IMR-90 (cell line): ENCODE measurements at regions not wholly inside any gene's neighbourhood (a gene's known extent, or its start where the extent isn't known, plus 50 kb on each side); places are given as distances from the start of the nearest gene placed in this dataset.

Experiments
- ATAC-seq: fragments of 200-7000 bp; cut with Tn5 transposase; 2 replicates; pipeline ENCODE4 v1.9.1; 2020; ENCODE audit warnings: low read depth, mild to moderate bottlenecking, moderate library complexity
- BruUV-seq: library from RNA; stranded (reverse); fragments of 400-500 nt; replicated peaks from 2 replicates; lab custom pipeline; 2021; lab: Mats Ljungman, UMichigan
- CTCF ChIA-PET: fragments of 300-600 bp; formaldehyde crosslinking; extraction: SDS; loops from one replicate; lab custom pipeline; 2021; ENCODE audit warnings: antibody characterized with exemption; lab: Yijun Ruan, JAX
- POLR2A ChIA-PET: fragments of 300-600 bp; sonication (Branson Sonifier 250); formaldehyde crosslinking; loops from one replicate; lab custom pipeline; 2022; ENCODE audit warnings: antibody characterized with exemption; ENCODE audit not compliant: unreplicated experiment; lab: Charles Lee
- DNase-seq: peaks from one replicate; pipeline ENCODE4 v3.0.0; 2013
- H2AFZ ChIP-seq: replicated peaks from 2 replicates; pipeline ENCODE3; 2013; ENCODE audit warnings: low read length, mild to moderate bottlenecking; ENCODE audit not compliant: poor library complexity
- H2AK5ac ChIP-seq: 2 replicates; pipeline ENCODE4 v1.6.1; 2013; ENCODE audit warnings: low read depth, low read length, inconsistent platforms
- H2AK9ac ChIP-seq: replicated peaks from 2 replicates; pipeline ENCODE3; 2013; ENCODE audit warnings: mild to moderate bottlenecking, low read depth, low read length, moderate library complexity; ENCODE audit not compliant: poor library complexity
- H2BK120ac ChIP-seq: 2 replicates; pipeline ENCODE4 v1.6.1; 2013; ENCODE audit warnings: low read depth, low read length, inconsistent platforms
- H2BK15ac ChIP-seq: 3 replicates; pipeline ENCODE4 v1.6.1; 2013; ENCODE audit warnings: low read depth, low read length, inconsistent platforms
- H2BK20ac ChIP-seq: 2 replicates; pipeline ENCODE4 v1.6.1; 2013; ENCODE audit warnings: low read depth, mild to moderate bottlenecking, inconsistent platforms, low read length, moderate library complexity
- H2BK5ac ChIP-seq: 2 replicates; pipeline ENCODE4 v1.6.1; 2013; ENCODE audit warnings: mild to moderate bottlenecking, low read depth, low read length, inconsistent platforms; ENCODE audit not compliant: poor library complexity, severe bottlenecking
- H3K14ac ChIP-seq: replicated peaks from 2 replicates; pipeline ENCODE4 v1.6.1; 2013; ENCODE audit warnings: low read depth, low read length, inconsistent platforms
- H3K18ac ChIP-seq: 2 replicates; pipeline ENCODE4 v1.6.1; 2013; ENCODE audit warnings: low read depth, low read length, control low read depth
- H3K23ac ChIP-seq: 2 replicates; pipeline ENCODE4 v1.6.1; 2013; ENCODE audit warnings: low read depth, low read length, inconsistent platforms
- H3K27ac ChIP-seq: 2 replicates; pipeline ENCODE4 v1.5.1; 2013; ENCODE audit warnings: mild to moderate bottlenecking, control low read depth, low read length; ENCODE audit not compliant: insufficient read depth
- H3K27me3 ChIP-seq: 2 replicates; pipeline ENCODE4 v1.6.1; 2013; ENCODE audit warnings: low read length; ENCODE audit not compliant: control insufficient read depth, insufficient read depth
- H3K36me3 ChIP-seq: 2 replicates; pipeline ENCODE4 v1.6.1; 2013; ENCODE audit warnings: low read length, mixed read lengths; ENCODE audit not compliant: control insufficient read depth, insufficient read depth
- H3K4ac ChIP-seq: 2 replicates; pipeline ENCODE4 v1.6.1; 2013; ENCODE audit warnings: low read depth, low read length, inconsistent platforms
- H3K4me1 ChIP-seq: 2 replicates; pipeline ENCODE4 v1.6.1; 2013; ENCODE audit warnings: low read length, mixed read lengths; ENCODE audit not compliant: control insufficient read depth, insufficient read depth
- H3K4me2 ChIP-seq: 2 replicates; pipeline ENCODE4 v1.6.1; 2013; ENCODE audit warnings: low read depth, mild to moderate bottlenecking, control low read depth, low read length, moderate library complexity
- H3K4me3 ChIP-seq: 2 replicates; pipeline ENCODE4 v1.5.1; 2013; ENCODE audit warnings: low read depth, mild to moderate bottlenecking, control low read depth, low read length, moderate library complexity; ENCODE audit not compliant: insufficient read depth
- H3K56ac ChIP-seq: 2 replicates; pipeline ENCODE4 v1.6.1; 2013; ENCODE audit warnings: low read length, inconsistent platforms; ENCODE audit not compliant: insufficient read depth; ENCODE audit errors: extremely low read depth
- H3K79me1 ChIP-seq, 2 experiments: 2 replicates each; pipeline ENCODE4 v1.6.1; 2013; ENCODE audit warnings: low read length in 2 of 2, inconsistent platforms in 1 of 2, low read depth in 1 of 2
- H3K9ac ChIP-seq: 2 replicates; pipeline ENCODE4 v1.6.1; 2013; ENCODE audit warnings: low read depth, low read length, control low read depth
- H3K9me1 ChIP-seq: 2 replicates; pipeline ENCODE4 v1.6.1; 2013; ENCODE audit warnings: low read length, inconsistent platforms; ENCODE audit not compliant: insufficient read depth
- H3K9me3 ChIP-seq: 2 replicates; pipeline ENCODE4 v1.6.1; 2013; ENCODE audit warnings: low read length; ENCODE audit not compliant: control insufficient read depth, insufficient read depth
- H4K20me1 ChIP-seq: 2 replicates; pipeline ENCODE4 v1.6.1; 2013; ENCODE audit warnings: low read length, inconsistent platforms; ENCODE audit not compliant: insufficient read depth
- H4K5ac ChIP-seq: 2 replicates; pipeline ENCODE4 v1.6.1; 2013; ENCODE audit warnings: mild to moderate bottlenecking, low read depth, low read length, control low read depth
- H4K8ac ChIP-seq, 2 experiments: 2 replicates each; pipeline ENCODE4 v1.6.1; 2013; ENCODE audit warnings: low read depth in 2 of 2, low read length in 2 of 2, control low read depth in 1 of 2, inconsistent platforms in 1 of 2
- H4K91ac ChIP-seq: 2 replicates; pipeline ENCODE4 v1.6.1; 2013; ENCODE audit warnings: low read depth, low read length, inconsistent platforms; ENCODE audit not compliant: insufficient read depth
- CEBPB ChIP-seq: IDR thresholded peaks from 2 replicates; pipeline ENCODE4 v1.6.1; 2012; ENCODE audit warnings: low read depth, low read length, improper control_type of control experiment
- MAZ ChIP-seq: IDR thresholded peaks from 2 replicates; pipeline ENCODE4 v1.6.1; 2012; ENCODE audit warnings: low read depth, mild to moderate bottlenecking, low read length, improper control_type of control experiment, moderate library complexity, borderline replicate concordance
- WGBS, 2 experiments: methylation state at CpG; one replicate each; pipeline versions ENCODE4 v1.1.5 to v1.1.7; 2013; ENCODE audit warnings: missing lambda C conversion rate in 2 of 2; ENCODE audit not compliant: insufficient read length in 1 of 2; ENCODE audit errors: extremely low coverage in 2 of 2; 5-methylcytosine and 5-hydroxymethylcytosine counted together
- dilution Hi-C: fragments of 300-500 bp; cut with HindIII; formaldehyde crosslinking; loops from one replicate; pipeline ENCODE4 v1.14.3; 2018; ENCODE audit warnings: low sequenced_read_pairs; ENCODE audit not compliant: unreplicated experiment
- in situ Hi-C: fragments of 300-500 bp; cut with MboI; formaldehyde crosslinking; loops from 3 replicates; pipeline ENCODE4 v1.14.3; 2019; ENCODE audit warnings: low sequenced_read_pairs, inconsistent platforms, mixed read lengths
- intact Hi-C: fragments of 100-400 bp; cut with micrococcal nuclease; formaldehyde crosslinking; loops from 2 replicates; pipeline ENCODE4 v1.10.0; 2022
- TF ChIP-seq, protein P1 (sequence below): fragments of 150-350 bp; IDR thresholded peaks from 2 replicates; pipeline ENCODE4 v1.6.1; 2016; ENCODE audit warnings: low read depth, mild to moderate bottlenecking, low read length, moderate library complexity, borderline replicate concordance

DNA sequence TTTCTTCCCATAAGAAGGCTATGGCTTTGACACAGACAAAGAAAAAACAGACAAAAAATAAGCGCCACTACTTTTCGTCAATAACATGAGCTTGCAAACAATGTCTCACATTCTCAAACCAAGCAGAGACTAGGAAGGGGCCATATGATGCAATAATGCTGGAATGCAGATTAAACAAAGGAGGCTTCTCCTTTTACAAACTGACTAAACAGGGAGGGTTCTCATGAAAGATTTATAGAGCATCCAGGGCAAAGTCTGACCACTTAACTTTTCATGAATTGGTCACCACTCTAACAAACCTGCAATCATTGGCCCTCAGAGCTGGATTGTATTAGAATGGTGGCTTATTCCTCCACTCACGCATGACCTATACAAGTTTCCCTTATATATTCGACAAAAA lies 663.3 kb upstream of the CHAC2 start:
- H2BK120ac ChIP-seq: no peak overlapping the region
- in situ Hi-C loops: no loop called here
- DNase-seq: peak; percentile 73
- dilution Hi-C loops: no loop called here
- BruUV-seq: no TSS peak
- ATAC-seq: peak; percentile 44
- no peak overlapping the region for H2AFZ ChIP-seq
- H4K91ac ChIP-seq: no peak overlapping the region
- no peak overlapping the region for H3K14ac ChIP-seq
- H3K4me1 ChIP-seq: no peaks in the 10 kb centered on the region
- no peak overlapping the region for H3K27ac ChIP-seq
- H4K8ac ChIP-seq: no peak overlapping the region
- intact Hi-C loops: no loop called here
- no peaks in the 10 kb centered on the region for H3K79me1 ChIP-seq
- H2BK5ac ChIP-seq: no peak overlapping the region
- no peak overlapping the region for H3K18ac ChIP-seq
- H4K5ac ChIP-seq: no peak overlapping the region
- H3K9me3 ChIP-seq: no peaks in the 10 kb centered on the region
- H2BK15ac ChIP-seq: no peak overlapping the region
- H3K23ac ChIP-seq: no peak overlapping the region
- no peaks in the 10 kb centered on the region for H3K9me1 ChIP-seq
- H3K4me3 ChIP-seq: no peak overlapping the region
- H3K56ac ChIP-seq: peak overlapping the region; percentile 10; the same call in 1 of the 2 replicates
- H3K36me3 ChIP-seq: no peaks in the 10 kb centered on the region
- H3K9ac ChIP-seq: no peak overlapping the region
- no peaks in the 10 kb centered on the region for H4K20me1 ChIP-seq
- no CpG with 5 or more reads among the region's 4 CpGs for WGBS, 2 experiments
- ChIA-PET CTCF (no interaction called here), POLR2A (no interaction called here)
- H3K4ac ChIP-seq: no peak overlapping the region
- no peak overlapping the region for H2AK5ac ChIP-seq
- no peaks in the 10 kb centered on the region for H3K27me3 ChIP-seq
- H3K4me2 ChIP-seq: no peak overlapping the region
- TF ChIP-seq CEBPB (peak; percentile 93), MAZ (no peak)
- TF ChIP-seq, protein P1, sequence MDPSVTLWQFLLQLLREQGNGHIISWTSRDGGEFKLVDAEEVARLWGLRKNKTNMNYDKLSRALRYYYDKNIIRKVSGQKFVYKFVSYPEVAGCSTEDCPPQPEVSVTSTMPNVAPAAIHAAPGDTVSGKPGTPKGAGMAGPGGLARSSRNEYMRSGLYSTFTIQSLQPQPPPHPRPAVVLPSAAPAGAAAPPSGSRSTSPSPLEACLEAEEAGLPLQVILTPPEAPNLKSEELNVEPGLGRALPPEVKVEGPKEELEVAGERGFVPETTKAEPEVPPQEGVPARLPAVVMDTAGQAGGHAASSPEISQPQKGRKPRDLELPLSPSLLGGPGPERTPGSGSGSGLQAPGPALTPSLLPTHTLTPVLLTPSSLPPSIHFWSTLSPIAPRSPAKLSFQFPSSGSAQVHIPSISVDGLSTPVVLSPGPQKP: no peak
- no peak overlapping the region for H2BK20ac ChIP-seq
- H2AK9ac ChIP-seq: no peak overlapping the region
